WI38 (cell line): ENCODE measurements at regions not wholly inside any gene's neighbourhood (a gene's known extent, or its start where the extent isn't known, plus 50 kb on each side); places are given as distances from the start of the nearest gene placed in this dataset.

Experiments
- H3K4me3 ChIP-seq: 2 replicates; pipeline ENCODE4 v1.5.1; 2011; ENCODE audit warnings: low read depth, mild to moderate bottlenecking, control low read depth, low read length
- TF ChIP-seq, protein P1 (sequence below): IDR thresholded peaks from 2 replicates; pipeline ENCODE4 v1.5.1; 2012; ENCODE audit warnings: low read depth, mild to moderate bottlenecking, control low read depth, low read length

DNA sequence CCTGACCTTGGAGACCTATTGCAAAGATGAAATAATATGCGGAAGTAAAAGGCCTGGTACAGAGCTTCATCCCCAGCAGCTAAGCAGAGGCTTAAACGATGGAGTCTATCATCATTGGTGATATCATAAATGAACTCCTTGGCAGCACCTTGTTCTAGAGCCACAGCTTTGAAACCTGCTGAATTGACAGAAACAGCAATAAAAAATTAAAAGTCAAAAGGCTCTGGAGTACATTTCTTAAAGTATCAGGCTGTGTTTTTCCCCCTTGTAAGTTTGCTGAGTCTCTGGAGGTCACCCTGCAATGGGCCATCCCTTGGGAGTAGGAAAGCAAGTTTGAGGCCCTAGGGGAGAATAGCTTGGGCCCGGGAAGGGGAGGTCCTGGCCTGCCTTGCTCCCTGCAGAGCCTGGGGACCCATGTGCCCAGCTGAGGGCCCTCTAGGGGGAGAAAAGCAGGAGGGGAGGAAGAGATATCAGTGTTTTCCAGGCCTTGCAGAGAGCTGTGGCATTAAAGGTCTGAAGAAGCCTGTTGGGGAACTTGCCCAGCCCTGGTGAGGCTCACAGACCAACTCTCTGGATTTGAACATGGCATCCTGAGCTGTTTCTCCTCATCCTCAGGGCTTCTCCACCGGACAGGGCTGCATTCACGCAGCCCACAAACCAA, 416.1 kb downstream of the ZNF536 start:
- TF ChIP-seq, protein P1, sequence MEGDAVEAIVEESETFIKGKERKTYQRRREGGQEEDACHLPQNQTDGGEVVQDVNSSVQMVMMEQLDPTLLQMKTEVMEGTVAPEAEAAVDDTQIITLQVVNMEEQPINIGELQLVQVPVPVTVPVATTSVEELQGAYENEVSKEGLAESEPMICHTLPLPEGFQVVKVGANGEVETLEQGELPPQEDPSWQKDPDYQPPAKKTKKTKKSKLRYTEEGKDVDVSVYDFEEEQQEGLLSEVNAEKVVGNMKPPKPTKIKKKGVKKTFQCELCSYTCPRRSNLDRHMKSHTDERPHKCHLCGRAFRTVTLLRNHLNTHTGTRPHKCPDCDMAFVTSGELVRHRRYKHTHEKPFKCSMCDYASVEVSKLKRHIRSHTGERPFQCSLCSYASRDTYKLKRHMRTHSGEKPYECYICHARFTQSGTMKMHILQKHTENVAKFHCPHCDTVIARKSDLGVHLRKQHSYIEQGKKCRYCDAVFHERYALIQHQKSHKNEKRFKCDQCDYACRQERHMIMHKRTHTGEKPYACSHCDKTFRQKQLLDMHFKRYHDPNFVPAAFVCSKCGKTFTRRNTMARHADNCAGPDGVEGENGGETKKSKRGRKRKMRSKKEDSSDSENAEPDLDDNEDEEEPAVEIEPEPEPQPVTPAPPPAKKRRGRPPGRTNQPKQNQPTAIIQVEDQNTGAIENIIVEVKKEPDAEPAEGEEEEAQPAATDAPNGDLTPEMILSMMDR: no peak
- H3K4me3 ChIP-seq: no peak overlapping the region

DNA sequence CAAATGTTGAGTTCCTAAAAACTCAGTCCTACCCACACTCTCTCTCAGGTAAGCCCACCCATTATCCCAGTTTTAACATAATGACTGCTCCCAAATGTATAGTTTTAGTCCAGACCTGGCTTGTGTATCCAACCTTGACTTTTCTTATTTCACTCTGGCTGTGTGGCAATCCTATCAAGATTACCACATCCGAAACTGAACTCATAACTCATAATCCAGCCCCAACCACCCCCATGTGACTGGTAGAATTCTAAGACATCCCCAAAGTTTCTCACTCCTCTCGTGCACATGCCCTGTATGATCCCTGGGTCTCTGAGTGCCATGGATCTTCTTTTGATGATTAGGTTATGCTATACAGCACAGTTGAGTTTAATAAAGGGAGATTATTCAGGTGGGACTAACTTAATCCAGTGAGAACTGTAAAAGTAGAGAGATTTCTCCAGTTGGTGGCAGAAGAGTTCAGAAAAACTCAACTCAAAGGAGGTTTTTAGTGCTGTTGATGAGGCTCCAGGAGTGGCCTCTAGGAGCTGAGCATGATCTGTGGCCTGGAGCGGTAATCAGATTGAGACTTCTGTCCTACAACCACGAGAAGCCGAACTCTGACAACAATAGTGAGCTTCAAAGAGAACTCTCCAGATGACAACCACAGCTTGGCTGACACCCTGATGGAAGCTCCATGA, 413.4 kb downstream of the ZNF536 start:
- H3K4me3 ChIP-seq: no peak overlapping the region

DNA sequence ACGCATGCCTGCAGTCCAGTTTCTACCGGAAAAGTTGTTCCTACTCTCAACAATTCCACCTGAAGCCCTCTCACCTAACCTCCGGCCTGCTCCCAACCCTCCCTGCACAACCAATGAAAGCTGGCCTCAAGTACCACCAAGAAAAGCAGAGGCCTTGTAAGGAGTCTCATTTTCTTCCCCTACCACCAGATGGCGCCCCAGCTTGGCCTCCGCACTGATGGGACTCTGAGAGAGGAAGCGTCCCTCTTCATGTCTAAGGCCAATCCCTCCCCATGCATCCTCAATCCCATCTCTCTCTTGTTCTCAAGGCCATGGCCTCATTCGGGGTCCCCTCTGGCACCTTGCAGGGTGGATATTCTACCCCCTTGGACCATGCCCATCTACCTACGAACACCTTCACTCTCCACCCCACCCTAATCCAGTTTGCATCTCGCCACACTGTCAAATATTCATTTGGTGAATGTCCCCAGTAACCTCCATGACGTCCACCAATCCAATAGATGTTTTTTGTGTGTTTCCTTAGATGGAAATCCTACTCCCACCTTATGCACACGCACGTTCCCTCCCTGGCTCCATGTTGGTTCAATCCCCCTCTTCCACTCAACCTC, 412.8 kb downstream of the ZNF536 start:
- TF ChIP-seq, protein P1: peak; percentile 26; the same call in 1 of the 2 replicates
- H3K4me3 ChIP-seq: no peak overlapping the region

More for the DNA sequence above, 413.4 kb downstream of the ZNF536 start:
- TF ChIP-seq, protein P1: no peak

DNA sequence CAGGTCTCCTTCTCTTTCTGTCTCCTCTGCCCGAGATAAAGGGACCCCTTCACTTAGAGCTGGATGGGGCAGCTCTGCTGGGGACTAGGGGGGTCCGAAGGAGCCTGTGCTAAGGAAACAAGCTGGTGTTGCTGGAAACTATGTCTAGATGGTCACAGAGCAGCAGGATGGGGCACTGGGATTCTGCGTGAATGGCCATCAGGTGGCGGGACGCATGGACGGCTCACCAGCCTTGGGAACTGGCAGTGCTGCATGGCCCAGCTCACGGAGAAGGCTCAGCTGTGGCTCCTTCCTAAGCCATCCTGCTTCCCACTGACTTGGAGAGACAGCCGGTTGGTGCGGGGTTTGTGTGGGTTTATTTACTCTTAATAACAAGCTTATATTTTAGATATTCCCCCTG, 411.8 kb downstream of the ZNF536 start:
- H3K4me3 ChIP-seq: no peak overlapping the region
- TF ChIP-seq, protein P1: no peak

DNA sequence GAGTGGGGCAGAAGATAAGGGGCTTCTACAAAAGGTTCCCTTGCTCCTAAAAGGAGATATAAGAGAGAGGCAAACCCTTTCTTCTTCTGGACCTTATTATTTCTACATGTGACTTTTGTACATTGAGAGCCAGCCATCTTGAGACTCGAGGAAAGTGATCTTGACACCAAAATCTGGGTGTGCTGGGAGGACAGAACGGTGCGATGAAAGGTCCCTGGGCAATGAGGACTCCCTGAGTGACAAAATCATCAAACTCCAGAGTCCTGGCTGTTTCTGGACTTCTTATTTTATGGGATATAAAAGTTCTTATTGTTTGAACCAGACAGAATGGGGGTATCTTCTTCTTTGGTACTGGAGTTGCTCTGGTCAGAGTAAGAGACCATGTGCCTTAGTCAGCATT, 411.0 kb downstream of the ZNF536 start:
- TF ChIP-seq, protein P1: no peak
- no peak overlapping the region for H3K4me3 ChIP-seq

DNA sequence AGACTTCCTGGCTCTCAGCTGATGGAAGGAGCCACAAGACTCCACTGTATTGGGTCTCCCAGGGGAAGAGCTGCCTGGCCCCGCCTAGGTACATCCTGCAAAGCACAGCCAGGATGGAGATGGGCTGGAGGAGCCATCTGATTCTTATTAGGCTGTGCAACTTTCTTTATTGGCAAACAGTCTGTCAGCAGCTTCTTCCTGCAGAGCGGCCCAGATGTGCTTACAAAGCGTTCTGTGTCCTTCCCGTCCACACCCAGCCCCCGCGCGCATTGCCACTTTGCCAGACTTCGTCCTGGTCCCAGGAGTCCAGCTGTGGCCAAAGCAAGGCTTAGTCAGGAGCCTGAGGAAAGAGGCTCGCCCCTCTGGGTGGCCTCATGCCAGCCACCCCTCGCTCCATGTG, 409.3 kb downstream of the ZNF536 start:
- H3K4me3 ChIP-seq: no peak overlapping the region
- TF ChIP-seq, protein P1: no peak

DNA sequence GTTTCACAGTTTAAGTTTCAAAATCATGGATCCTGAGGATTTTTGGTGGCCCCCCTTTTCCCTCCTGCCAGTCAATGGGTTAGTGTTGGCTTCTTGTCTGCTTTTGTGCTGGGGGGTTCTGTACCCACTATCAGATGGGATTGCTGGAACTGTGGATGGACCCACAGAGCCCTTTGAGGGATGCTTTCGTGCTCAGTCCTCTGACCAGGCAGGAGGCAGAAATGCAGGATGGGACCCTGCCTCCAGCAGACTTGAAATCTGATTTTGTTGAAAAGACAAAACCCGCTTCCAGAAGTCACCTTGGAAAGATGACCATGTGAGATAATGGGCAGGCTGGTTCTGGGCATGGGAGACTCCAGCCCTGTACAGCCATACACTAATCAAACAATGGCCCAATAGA, 408.9 kb downstream of the ZNF536 start:
- H3K4me3 ChIP-seq: no peak overlapping the region
- TF ChIP-seq, protein P1: no peak
